HG02763 (cell line): ENCODE measurements at regions not wholly inside any gene's neighbourhood (a gene's known extent, or its start where the extent isn't known, plus 50 kb on each side); places are given as distances from the start of the nearest gene placed in this dataset.
"Not testable (repeated sequence)": the region's sequence is repeated elsewhere in the genome, so short reads cannot be mapped to it uniquely, and the experiment has no call there.

Source experiments
- ATAC-seq: cut with Tn5 transposase; IDR thresholded peaks from one replicate; pipeline ENCODE4 v1.9.1; 2021; ENCODE audit warnings: mild to moderate bottlenecking, moderate library complexity; ENCODE audit not compliant: unreplicated experiment

GRCh38 chr2:72078773-72079172, 68.9 kb downstream of the CYP26B1 start:
- no peak for ATAC-seq

DNA sequence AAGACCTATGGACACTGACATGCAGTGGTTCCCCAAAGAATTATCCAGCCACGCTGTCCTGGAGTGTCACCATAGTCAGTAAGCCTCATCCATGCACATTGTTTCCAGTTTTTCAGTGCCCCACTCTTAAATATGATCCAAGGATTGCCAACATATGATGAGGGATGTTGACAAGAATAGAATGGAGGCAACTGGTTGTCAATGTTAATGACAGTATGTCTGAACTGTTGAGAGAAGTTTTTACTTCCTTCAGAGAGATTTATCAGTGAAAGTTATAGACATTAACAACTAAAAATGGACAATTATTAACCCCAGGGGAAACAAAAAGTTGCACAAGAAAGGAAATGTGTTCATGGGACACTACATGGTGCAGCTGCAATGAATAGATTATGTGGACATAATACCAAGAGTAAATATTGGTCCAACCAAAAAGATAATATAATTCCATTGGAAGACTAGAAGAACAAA, 69.9 kb downstream of the CYP26B1 start:
- no peak for ATAC-seq

GRCh38 chr2:72073373-72073772, 74.3 kb downstream of the CYP26B1 start:
- ATAC-seq: not testable (repeated sequence)

DNA sequence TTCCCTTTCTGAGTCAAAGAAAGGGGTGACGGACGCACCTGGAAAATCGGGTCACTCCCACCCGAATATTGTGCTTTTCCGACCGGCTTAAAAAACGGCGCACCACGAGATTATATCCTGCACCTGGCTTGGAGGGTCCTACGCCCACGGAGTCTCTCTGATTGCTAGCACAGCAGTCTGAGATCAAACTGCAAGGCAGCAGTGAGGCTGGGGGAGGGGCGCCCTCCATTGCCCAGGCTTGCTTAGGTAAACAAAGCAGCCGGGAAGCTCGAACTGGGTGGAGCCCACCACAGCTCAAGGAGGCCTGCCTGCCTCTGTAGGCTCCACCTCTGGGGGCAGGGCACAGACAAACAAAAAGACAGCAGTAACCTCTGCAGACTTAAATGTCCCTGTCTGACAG, 83.5 kb downstream of the CYP26B1 start:
- ATAC-seq: not testable (repeated sequence)

DNA sequence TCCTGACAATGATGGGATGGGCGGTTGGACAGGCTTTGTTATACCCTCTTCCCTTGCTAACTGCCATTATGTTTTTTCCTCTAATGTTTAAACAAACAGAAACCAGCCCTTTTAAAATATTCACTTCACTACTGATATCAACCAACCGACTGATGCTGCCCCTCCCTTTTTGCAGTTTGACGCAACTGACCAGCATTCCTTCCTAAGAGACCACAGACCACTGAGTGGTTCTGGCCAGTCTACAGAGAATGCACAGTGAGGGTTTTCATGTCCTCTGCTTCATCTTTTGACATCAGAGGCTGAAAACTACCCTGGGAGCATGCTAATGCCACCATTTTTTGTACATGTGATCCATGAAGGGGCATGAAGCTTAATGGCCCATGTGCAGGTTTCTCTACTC, 85.3 kb downstream of the CYP26B1 start:
- no peak for ATAC-seq

- no peak for ATAC-seq
These were observed 90.4 kb downstream of the CYP26B1 start for GRCh38 chr2:72057308-72057707.

DNA sequence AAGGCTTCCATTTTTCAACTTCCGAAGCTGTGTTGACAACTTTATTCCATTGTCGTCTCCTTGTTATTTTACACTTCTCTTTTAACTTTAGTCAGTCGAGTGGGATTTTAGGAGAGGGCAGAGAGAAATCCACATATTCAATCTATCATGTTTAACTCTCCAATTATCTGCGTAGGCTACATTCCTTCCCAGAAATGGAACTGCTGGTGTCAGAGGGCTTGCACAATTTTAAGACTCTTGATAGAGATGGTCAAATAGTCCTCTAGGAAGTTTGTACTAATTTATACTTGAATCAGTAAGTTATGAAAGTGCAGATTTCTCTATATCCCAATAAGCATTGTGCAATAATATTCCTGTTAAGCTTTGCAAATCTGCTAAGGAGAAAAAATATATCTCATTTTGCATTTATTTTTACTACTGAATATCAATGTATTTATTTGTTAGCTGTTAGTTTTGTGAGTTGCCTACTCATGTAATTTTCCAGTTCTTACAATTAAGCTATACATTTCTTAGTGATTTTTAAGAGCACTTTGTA, 95.6 kb downstream of the CYP26B1 start:
- no peak for ATAC-seq

GRCh38 chr2:72051204-72051603, 96.5 kb downstream of the CYP26B1 start:
- no peak for ATAC-seq

- no peak for ATAC-seq
These were observed 96.9 kb downstream of the CYP26B1 start for GRCh38 chr2:72050734-72051133.

GRCh38 chr2:72048881-72049477, 98.7 kb downstream of the CYP26B1 start:
- no peak for ATAC-seq

DNA sequence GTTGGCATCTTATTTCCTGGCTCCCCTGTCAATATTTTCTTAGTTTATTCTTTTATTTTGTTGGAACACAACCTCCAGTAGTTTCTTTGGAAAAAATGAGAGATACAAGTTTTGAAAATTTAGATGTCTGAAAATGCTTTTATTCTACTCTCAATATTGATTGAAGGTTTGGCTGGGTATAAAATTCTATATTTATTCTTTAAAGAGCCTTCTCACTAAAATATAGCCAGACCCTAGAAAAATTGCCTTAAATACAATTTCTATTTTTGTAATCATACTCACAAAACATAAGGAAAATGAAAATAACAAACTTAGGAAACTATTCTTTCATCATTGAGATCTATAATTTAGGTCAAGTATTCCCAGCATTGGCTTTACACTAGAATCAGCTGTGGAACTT, 103.7 kb downstream of the CYP26B1 start:
- no peak for ATAC-seq

DNA sequence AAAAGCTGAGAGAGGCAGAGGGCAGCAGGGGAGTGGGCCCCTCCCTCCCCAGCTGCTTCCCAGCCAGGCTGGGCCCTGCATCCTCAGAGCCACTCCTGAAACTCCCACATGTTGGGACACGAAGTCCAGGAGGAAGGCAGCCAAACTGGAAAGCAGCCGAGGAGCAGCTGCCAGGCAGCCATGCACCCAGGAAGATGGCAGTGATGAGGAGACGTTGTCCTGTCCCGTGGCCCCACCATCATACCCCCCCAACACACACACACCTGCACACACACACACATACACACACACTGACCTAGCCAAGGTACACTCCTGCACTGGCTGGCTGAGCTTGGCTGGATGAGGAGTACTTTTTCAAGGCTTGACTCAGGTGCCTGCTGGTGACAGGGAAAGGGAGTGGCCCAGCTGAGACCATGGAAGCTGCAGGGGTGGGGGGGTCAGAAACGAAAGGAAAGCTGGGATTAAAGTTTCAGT, 106.0 kb downstream of the CYP26B1 start:
- no peak for ATAC-seq

GRCh38 chr2:72040629-72041571, 106.8 kb downstream of the CYP26B1 start:
- no peak for ATAC-seq

DNA sequence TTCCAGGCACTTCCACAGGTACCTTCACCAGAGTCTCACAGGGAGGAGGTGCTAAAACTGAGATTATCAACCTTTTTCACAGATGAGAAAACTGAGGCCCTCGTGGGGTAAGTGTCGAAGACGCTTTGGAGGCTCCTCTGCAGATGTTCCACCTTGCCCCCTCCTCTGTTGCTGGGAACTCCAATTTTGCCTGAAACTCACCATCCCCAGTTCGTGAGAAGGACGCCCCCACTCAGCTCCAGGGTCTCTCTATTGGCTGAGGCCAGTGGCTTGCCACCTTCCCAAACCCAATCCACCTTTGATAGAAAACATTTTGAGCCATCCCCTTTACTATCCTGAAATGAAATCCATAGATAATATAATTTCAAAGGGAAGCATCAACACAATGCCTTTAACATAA, 109.1 kb downstream of the CYP26B1 start:
- ATAC-seq: no peak

GRCh38 chr2:72037261-72037666, 110.4 kb downstream of the CYP26B1 start:
- no peak for ATAC-seq

GRCh38 chr2:72036595-72036994, 111.1 kb downstream of the CYP26B1 start:
- ATAC-seq: no peak

DNA sequence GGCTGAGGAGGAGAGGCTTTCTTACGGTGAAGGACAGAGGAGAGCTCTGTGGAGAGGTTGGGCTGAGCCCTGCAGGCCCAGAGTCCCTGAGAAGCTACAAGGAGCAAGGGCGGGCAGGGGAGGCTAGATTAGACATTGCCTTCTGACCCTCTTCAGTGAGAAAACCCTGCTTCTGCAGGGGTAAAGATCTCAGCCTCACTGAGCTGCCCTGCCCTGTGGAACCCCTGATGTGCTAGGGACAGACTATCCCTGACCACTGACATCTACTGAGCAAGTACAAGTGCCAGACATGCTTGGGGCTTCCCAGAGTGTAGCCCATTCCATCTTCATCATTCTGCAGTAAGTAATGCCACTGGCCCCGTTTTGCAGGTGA, 111.5 kb downstream of the CYP26B1 start:
- ATAC-seq: no peak

- ATAC-seq: no peak
These were observed 112.0 kb downstream of the CYP26B1 start for GRCh38 chr2:72035518-72036172.

DNA sequence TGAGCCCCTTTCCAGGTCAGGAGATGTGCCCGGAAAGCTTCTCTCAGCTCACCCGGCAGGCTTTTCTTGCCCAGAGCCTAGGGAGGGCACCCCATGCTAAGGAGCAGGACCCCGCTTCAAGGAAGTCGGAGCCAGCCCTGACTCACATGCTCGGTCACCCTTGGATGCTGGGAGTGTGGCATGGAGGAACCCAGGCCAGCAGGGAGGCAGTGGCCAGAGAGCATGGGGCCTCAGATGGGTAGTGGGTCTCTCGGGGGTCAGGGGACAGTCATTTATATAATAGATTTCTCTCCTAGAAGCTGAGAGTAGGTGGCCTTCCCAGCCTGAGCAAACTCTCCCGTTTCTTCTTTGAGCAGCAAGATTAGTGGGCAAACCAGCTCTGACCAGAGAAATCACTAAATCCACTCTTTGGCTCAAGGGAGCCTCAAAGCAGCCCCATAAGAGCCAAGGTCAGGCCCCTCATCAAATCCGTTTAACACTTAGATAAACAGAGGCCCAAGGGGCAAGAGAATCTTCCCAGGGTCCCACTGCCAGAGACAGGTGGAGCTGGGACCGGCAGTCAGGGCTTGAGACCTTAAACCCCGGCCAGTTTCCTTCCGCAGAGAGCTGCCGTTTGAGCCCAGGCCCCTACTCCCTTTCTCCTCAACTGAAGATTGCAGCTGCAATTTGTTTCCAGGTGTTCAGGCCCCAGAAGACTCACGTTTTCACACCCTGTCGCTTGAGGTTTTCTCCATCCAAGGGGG, 113.1 kb downstream of the CYP26B1 start:
- ATAC-seq: no peak

DNA sequence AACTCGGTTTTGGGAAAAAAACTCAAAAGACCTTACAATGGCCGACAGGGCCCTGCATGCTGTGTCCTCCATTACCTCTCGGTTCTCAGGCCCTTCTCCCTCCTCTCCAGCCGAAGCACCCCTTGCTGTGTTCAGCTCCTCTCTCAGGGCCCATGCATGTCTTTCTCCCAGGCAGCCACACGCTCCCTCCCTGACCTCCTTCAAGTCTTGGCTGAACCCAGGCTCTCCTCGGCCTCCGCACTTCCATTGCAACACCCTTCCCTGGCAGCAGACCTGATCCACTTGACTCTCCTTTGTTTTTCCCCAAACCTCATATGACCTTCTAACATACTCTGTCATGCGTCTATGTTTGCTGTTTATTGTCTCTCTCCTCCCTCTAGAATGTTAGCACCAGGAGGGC, 114.0 kb downstream of the CYP26B1 start:
- no peak for ATAC-seq
